ENCODE measurements at regions not wholly inside any gene's neighbourhood (a gene's known extent, or its start where the extent isn't known, plus 50 kb on each side); places are given as distances from the start of the nearest gene placed in this dataset.
"Not testable (repeated sequence)": the region's sequence is repeated elsewhere in the genome, so short reads cannot be mapped to it uniquely, and the experiment has no call there.

- Mint-ChIP-seq H3K27me3 (peaks cover 31% of the 10 kb centered on the region), H3K27ac (no peak overlapping the region), H3K4me1 (no peaks in the 10 kb centered on the region), H3K36me3 (ENCODE audit: low read depth) (no peaks in the 10 kb centered on the region), H3K4me3 (no peak overlapping the region), H3K9me3 (peaks cover 6% of the 10 kb centered on the region)
- ChIA-PET CTCF (no interaction called here), POLR2A (no interaction called here)
- DNase-seq: no peak
Measured at GRCh38 chr13:50170447-50171037, 155.3 kb downstream of the KCNRG start.

- CTCF ChIA-PET: interaction anchor here (1.1 kb wide), 1 partner anchor 338 kb away, joined by 3 read pairs; no protein-coding TSS in a partner anchor
- Mint-ChIP-seq H3K27me3 (peaks cover 26% of the 10 kb centered on the region), H3K4me1 (no peaks in the 10 kb centered on the region), H3K9me3 (peaks cover 5% of the 10 kb centered on the region), H3K27ac (no peak overlapping the region), H3K4me3 (no peak overlapping the region), H3K36me3 (ENCODE audit: low read depth) (no peaks in the 10 kb centered on the region)
- POLR2A ChIA-PET: no interaction called here
- no peak for DNase-seq
Measured at GRCh38 chr13:50171590-50172282, 156.5 kb downstream of the KCNRG start.

DNA sequence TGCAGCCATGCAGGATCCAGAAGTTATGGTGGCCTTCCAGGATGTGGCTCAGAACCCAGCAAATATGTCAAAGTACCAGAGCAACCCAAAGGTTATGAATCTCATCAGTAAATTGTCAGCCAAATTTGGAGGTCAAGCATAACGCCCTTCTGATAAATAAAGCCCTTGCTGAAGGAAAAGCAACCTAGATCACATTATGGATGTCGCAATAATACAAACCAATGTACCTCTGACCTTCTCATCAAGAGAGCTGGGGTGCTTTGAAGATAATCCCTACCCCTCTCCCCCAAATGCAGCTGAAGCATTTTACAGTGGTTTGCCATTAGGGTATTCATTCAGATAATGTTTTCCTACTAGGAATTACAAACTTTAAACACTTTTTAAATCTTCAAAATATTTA lies 157.8 kb downstream of the KCNRG start:
- H3K27ac Mint-ChIP-seq; CTCF ChIA-PET; H3K36me3 Mint-ChIP-seq (ENCODE audit: low read depth); DNase-seq; H3K4me3 Mint-ChIP-seq; H3K4me1 Mint-ChIP-seq; POLR2A ChIA-PET; H3K9me3 Mint-ChIP-seq: not testable (repeated sequence)
- peaks cover 23% of the 10 kb centered on the region for H3K27me3 Mint-ChIP-seq

GRCh38 chr13:50174630-50175029 lies 159.4 kb downstream of the KCNRG start:
- H3K27ac Mint-ChIP-seq: no peak overlapping the region
- ChIA-PET POLR2A (no interaction called here), CTCF (no interaction called here)
- peaks cover 20% of the 10 kb centered on the region for H3K27me3 Mint-ChIP-seq
- H3K4me1 Mint-ChIP-seq: no peaks in the 10 kb centered on the region
- H3K4me3 Mint-ChIP-seq: no peak overlapping the region
- no peaks in the 10 kb centered on the region for H3K36me3 Mint-ChIP-seq (ENCODE audit: low read depth)
- H3K9me3 Mint-ChIP-seq: peaks cover 5% of the 10 kb centered on the region
- no peak for DNase-seq

GRCh38 chr13:50179977-50180376 lies 164.7 kb downstream of the KCNRG start:
- Mint-ChIP-seq H3K27me3 (peaks cover 11% of the 10 kb centered on the region), H3K4me1 (no peaks in the 10 kb centered on the region), H3K27ac (no peak overlapping the region), H3K36me3 (ENCODE audit: low read depth) (no peaks in the 10 kb centered on the region), H3K9me3 (peaks cover 3% of the 10 kb centered on the region), H3K4me3 (no peak overlapping the region)
- DNase-seq: no peak
- ChIA-PET POLR2A (no interaction called here), CTCF (interaction anchor here (0.6 to 0.7 kb wide), 2 partner anchors 92 to 1411 kb away, joined by 3 to 4 read pairs; no protein-coding TSS in a partner anchor)

GRCh38 chr13:50185769-50186763 lies 170.8 kb downstream of the KCNRG start:
- DNase-seq; H3K27ac Mint-ChIP-seq; H3K36me3 Mint-ChIP-seq (ENCODE audit: low read depth); H3K4me3 Mint-ChIP-seq; POLR2A ChIA-PET; H3K4me1 Mint-ChIP-seq; CTCF ChIA-PET; H3K9me3 Mint-ChIP-seq: not testable (repeated sequence)
- H3K27me3 Mint-ChIP-seq: peaks cover 19% of the 10 kb centered on the region

- peaks cover 24% of the 10 kb centered on the region for H3K27me3 Mint-ChIP-seq
- CTCF ChIA-PET: no interaction called here
- H3K4me1 Mint-ChIP-seq: no peaks in the 10 kb centered on the region
- no peaks in the 10 kb centered on the region for H3K36me3 Mint-ChIP-seq (ENCODE audit: low read depth)
- no peak overlapping the region for H3K4me3 Mint-ChIP-seq
- no peak for DNase-seq
- no peak overlapping the region for H3K27ac Mint-ChIP-seq
- POLR2A ChIA-PET: no interaction called here
- peaks cover 4% of the 10 kb centered on the region for H3K9me3 Mint-ChIP-seq
Measured at GRCh38 chr13:50187352-50188029, 172.2 kb downstream of the KCNRG start.

DNA sequence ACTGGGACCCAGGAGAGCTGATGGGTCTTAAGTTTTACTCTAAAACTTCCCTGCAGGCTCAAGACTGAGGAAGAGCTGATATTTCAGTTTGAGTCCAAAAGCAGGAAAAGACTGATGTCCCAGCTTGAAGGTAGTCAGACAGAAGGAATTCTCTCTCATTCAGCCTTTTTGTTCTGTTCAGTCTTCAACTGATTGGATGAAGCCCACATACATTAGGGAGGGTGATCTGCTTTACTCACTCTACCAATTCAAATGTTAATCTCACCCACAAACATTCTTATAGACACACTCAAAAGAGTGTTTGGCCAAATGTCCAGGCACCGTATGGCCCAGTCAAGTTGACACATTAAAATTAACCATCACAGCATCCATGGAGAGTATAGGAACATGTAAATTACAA lies 173.5 kb downstream of the KCNRG start:
- POLR2A ChIA-PET: interaction anchor here (0.6 kb wide), 2 partner anchors 288 to 1264 kb away, joined by 3 read pairs; partner anchors contain the start of gene INTS6
- CTCF ChIA-PET: interaction anchor here (0.9 to 1.0 kb wide), 2 partner anchors 16 to 98 kb away, joined by 3 to 4 read pairs; no protein-coding TSS in a partner anchor
- no peaks in the 10 kb centered on the region for H3K4me1 Mint-ChIP-seq
- H3K4me3 Mint-ChIP-seq: no peak overlapping the region
- H3K36me3 Mint-ChIP-seq (ENCODE audit: low read depth): no peaks in the 10 kb centered on the region
- H3K27ac Mint-ChIP-seq: no peak overlapping the region
- no peak for DNase-seq
- H3K9me3 Mint-ChIP-seq: peaks cover 4% of the 10 kb centered on the region
- peaks cover 24% of the 10 kb centered on the region for H3K27me3 Mint-ChIP-seq

- H3K9me3 Mint-ChIP-seq: peaks cover 4% of the 10 kb centered on the region
- no peak overlapping the region for H3K27ac Mint-ChIP-seq
- peaks cover 24% of the 10 kb centered on the region for H3K27me3 Mint-ChIP-seq
- ChIA-PET CTCF (interaction anchor here (0.8 to 1.0 kb wide), 2 partner anchors 15 to 320 kb away, joined by 3 to 4 read pairs; no protein-coding TSS in a partner anchor), POLR2A (interaction anchor here (0.6 kb wide), 1 partner anchor 288 kb away, joined by 3 read pairs; no protein-coding TSS in a partner anchor)
- H3K4me1 Mint-ChIP-seq: no peaks in the 10 kb centered on the region
- DNase-seq: no peak
- no peaks in the 10 kb centered on the region for H3K36me3 Mint-ChIP-seq (ENCODE audit: low read depth)
- H3K4me3 Mint-ChIP-seq: no peak overlapping the region
Measured at GRCh38 chr13:50189450-50189849, 174.2 kb downstream of the KCNRG start.

DNA sequence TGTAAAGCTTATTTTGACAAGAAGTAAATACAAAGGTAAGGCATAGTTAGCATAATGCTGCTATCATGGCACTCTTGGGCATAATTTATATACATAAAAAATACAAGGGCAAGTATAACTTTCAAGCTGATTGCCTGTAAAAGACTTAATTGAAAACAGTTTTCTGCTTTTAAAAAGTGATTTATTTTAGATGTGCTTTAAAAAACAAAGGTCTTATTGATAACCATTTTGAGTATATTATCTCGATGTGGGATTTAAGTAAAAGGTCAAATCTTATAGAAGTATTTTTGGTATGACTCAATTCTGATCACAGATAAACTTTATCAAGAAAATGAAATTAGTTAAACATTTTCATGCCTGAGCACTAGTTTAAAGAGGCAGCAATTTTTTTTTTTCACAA lies 175.8 kb downstream of the KCNRG start:
- ChIA-PET CTCF (interaction anchor here (1.3 kb wide), 1 partner anchor 9 kb away, joined by 4 read pairs; no protein-coding TSS in a partner anchor), POLR2A (no interaction called here)
- no peaks in the 10 kb centered on the region for H3K36me3 Mint-ChIP-seq (ENCODE audit: low read depth)
- peaks cover 26% of the 10 kb centered on the region for H3K27me3 Mint-ChIP-seq
- DNase-seq: no peak
- no peak overlapping the region for H3K27ac Mint-ChIP-seq
- H3K4me3 Mint-ChIP-seq: no peak overlapping the region
- peaks cover 6% of the 10 kb centered on the region for H3K9me3 Mint-ChIP-seq
- H3K4me1 Mint-ChIP-seq: no peaks in the 10 kb centered on the region

GRCh38 chr13:50192272-50192813 lies 177.1 kb downstream of the KCNRG start:
- H3K9me3 Mint-ChIP-seq: peaks cover 2% of the 10 kb centered on the region
- H3K27ac Mint-ChIP-seq: no peak overlapping the region
- no peaks in the 10 kb centered on the region for H3K36me3 Mint-ChIP-seq (ENCODE audit: low read depth)
- no peak for DNase-seq
- ChIA-PET CTCF (interaction anchor here (0.7 to 1.6 kb wide), 2 partner anchors 66 to 316 kb away, joined by 3 to 4 read pairs; no protein-coding TSS in a partner anchor), POLR2A (no interaction called here)
- no peak overlapping the region for H3K4me3 Mint-ChIP-seq
- no peaks in the 10 kb centered on the region for H3K4me1 Mint-ChIP-seq
- peaks cover 32% of the 10 kb centered on the region for H3K27me3 Mint-ChIP-seq

GRCh38 chr13:50195045-50195444 lies 179.8 kb downstream of the KCNRG start:
- peaks cover 2% of the 10 kb centered on the region for H3K9me3 Mint-ChIP-seq
- ChIA-PET POLR2A (no interaction called here), CTCF (no interaction called here)
- no peaks in the 10 kb centered on the region for H3K4me1 Mint-ChIP-seq
- H3K4me3 Mint-ChIP-seq: no peak overlapping the region
- DNase-seq: no peak
- no peaks in the 10 kb centered on the region for H3K36me3 Mint-ChIP-seq (ENCODE audit: low read depth)
- peaks cover 15% of the 10 kb centered on the region for H3K27me3 Mint-ChIP-seq
- no peak overlapping the region for H3K27ac Mint-ChIP-seq
